Hematopoietic multipotent progenitor cell treated with erythropoietin and hydrocortisone succinate and interleukin-3 and kit ligand, for 15 days (in vitro differentiated cells): ENCODE measurements at regions not wholly inside any gene's neighbourhood (a gene's known extent, or its start where the extent isn't known, plus 50 kb on each side); places are given as distances from the start of the nearest gene placed in this dataset.
A peak's percentile ranks its signal among the peaks of the same experiment; 100 is the strongest.

Experiments used
- DNase-seq: peaks from one replicate; pipeline ENCODE4 v3.0.0-alpha.2; 2015; ENCODE audit warnings: low spot score

DNA sequence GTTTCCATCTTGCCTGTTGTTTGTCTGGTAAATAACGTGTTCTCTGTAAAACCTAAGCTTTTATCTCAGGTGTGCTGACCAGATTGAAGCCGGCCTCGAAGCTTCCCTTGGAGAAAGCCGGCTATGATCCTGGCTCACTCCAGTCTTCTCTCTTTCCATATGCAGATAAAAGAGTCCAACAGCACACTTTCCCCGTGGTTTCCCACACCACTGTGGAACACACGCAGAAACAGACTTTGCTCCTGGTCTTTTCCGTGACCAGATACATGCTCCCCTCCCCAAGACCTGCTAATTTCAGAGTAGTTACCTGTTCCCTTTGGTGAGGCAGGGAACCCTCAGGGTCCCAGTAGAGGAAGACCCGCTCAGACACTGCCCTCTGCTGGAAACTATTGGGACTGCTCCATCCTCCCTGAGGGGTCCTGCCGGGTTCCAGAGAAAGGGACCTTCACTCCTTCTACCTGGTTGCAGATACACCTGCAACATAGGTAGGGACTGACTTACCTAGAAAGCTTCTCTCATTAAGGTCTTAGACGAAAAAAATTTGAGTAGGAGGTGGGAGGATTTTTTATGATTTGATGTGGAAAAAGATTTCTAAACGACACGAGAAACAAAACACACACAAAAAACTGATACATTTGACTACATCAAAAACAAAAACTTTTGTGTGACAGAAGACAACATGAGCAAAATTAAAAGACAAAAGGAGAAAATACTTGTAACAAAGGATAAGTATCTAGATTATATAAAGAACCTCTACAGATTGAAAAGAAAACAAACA lies 415.4 kb upstream of the CCDC196 start:
- peak; percentile 36 for DNase-seq

DNA sequence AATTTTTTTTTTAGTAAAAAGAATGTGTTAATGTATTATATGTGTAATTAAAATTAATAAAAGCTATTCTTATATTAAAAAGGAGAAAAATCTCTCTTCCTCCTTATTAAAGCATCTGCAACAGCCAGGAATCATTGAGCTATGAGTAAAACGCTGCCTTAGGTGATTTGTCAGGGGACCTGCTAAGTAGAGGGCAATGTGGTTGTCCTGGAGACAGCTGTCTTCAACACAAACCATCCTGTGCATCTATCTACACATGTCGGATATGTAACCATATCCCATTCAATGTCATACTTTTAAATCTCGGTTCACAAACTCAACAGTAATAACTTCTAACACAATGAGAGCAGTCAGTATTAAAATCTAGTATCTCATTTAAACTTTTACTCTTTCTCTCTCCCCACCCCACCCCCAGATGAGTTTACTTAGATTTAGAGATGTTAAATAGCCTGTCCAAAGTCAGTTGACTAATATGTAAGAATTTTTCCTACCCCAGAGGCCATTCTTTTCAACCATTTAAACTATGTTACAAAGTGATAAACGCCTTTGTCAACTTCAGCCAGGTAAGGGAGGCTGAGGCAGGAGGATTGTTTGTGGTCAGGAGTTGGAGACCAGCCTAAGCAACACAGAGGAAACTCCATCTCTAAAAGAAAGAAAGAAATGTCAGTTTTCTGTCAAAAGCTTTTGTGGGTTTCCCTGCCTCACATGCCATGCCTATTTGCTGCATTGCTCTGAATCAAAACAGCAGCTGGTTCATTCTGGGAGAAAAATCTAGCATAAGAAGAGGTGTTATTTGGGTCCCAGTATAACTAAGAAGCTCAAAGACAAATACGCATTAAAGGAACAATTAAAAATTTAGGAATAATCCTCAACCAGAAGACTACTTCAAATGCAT lies 413.7 kb upstream of the CCDC196 start:
- DNase-seq, result no peak

DNA sequence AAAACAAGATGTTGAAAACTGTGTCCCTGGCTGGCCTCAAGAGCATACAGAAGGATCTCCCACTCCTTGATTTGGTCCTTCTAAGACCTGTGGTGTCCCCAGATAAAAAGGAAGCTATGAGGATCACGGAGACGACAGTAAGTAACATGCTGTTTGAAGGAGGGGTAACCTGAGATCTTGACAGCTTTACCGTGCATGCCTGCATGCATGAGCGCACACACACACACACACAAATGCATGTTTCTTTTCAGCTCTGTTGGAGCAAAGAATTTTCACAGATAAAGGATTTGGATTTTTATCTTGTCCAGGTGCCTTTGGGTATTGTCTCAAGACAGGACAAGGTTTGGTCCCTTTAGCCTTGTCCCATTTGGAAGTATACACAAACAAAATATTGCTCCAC lies 411.6 kb upstream of the CCDC196 start:
- DNase-seq, result no peak

DNA sequence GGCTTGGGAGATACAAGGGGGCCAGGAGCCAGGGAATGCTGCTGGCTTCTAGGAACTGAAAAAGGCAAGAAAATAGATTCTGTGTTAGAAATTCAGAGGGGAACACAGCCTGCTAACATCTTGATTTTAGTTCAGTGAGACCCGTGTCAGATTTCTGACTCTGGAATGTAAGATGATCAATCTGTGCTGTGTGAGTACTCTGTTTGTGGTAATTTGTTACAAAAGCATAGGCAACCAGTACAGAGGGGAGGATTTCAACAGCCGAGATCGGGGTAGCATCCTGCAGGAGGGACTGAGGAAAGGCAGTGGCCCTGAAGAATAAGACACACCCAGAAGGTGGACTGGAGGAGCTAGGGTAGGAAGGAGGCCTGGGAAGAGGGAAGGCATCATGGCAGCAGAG lies 410.0 kb upstream of the CCDC196 start:
- no peak for DNase-seq

DNA sequence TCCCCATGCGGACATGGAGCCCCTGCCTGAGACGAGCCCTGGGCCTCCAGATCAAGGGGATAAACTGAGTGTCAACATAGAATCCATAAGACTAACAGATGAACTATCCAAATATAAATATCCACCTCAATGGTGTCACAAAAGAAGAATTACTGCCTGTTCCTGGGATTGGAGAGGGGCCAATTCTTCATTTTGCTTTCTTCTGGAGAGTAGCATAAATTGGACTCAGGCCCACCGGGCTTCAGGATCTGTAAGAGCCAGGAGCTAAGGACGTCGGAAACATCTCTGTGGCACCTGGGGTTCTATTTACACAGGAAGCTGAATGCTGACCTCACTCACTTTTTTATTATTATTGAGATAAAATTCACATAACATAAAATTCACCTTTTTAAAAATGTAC lies 408.2 kb upstream of the CCDC196 start:
- DNase-seq, result no peak

DNA sequence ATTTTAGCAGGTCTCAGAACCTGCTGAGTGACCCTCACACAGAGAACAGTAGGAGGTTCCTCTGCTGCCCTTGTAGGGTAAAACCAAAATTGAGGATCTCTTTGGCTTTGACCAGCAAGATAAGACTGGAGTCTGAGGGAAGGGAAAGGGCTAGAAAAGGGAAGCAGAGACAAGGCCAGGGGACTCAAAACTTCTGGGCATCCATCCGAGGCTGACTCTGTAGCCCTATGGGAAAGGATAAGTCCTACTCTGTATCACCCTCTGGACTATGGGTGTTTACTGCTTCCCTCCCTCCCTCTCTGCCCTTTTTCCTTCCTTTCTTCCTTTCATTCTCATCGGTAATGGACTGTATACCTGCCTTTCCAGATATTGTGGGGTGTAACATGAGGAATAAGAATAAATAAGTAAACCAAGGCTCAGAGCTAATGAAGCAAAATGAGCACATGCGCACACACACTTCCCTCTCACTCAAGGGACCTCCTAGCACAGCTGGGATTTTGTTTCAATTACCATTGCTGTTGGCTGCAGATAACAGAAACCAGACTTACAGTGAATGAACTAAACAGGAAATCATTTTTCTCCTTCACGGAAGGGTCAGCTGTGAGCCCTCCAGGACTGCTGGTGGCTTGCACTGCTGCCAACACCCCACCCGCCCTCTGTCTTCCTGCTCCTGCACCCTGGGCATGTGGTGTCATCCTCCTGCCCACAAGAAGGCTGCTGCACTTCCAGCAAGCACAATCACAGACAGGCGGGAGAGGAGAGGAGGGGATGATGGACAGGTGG lies 404.4 kb upstream of the CCDC196 start:
- no peak for DNase-seq

DNA sequence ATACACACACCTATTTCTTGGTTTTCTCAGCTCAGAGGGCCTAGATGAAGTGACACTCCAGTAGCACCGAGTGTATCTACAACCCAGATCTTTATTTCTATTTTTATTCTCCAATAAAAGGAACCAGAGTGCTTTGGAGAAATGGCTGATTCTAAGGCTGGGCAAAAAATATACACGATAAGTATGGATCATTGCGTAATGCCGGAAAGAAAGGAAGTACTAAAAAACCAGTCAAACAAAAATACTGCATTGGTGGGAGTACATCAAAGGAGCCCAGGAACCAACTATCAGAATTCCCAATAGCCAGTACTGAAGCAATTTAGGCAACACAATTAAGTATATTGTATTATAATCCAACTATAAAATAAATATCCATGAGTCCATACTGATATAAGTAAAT lies 400.9 kb upstream of the CCDC196 start:
- no peak for DNase-seq

DNA sequence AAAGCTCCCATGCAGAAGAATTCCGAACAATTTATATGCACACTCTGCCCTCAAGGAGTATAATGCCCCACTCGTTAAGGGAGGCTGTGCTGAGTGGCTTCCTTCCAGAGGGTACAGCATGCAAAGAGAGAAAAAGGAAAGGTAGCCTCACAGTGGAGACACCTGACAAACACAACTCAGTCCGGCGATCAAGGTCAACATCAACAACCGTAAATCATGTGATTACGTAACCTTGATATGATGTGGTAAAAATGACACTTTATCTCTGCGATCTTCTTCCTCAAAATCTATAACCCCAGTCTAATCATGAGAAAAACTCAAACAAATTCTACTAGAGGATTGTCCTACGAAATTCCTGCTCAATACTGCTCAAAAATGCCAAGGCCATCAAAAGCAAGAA lies 400.5 kb upstream of the CCDC196 start:
- no peak for DNase-seq

DNA sequence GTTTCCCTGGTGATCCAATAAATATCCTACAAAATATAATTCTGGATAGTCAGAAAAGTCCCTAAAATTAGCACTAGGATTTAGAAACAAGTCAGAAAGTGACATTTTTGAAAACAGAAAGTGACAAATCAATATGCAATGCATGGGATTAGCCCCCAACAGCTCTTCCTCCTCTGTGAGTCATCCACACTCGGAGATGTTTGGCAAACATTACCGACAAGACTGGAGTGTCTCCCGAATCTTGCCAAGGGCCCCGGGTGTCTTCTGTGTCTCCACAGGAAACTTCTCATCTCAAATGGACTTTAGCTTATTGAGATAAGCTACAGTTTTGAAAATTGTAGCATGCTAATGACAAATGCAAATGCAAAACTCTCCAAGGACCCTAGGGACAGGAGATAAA lies 398.9 kb upstream of the CCDC196 start:
- DNase-seq, result no peak

DNA sequence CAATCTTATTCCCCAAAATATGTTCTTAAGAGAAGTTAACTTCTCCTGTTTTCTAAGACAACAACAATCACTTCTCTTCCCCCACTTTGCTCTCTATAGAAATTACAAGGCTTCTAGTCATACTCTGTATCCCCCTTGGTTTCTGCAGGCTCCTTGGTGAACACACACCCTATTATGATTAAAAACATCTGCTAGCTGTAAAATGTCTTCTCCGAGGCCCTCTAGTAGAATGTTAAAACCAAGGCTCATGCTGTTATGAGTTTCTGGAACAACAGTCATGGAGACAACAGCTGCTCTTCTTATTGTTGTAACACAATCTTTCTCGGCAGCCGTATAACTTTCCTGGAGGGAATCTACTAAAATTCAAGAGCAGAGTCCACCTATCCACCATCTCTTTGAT lies 397.5 kb upstream of the CCDC196 start:
- no peak for DNase-seq

DNA sequence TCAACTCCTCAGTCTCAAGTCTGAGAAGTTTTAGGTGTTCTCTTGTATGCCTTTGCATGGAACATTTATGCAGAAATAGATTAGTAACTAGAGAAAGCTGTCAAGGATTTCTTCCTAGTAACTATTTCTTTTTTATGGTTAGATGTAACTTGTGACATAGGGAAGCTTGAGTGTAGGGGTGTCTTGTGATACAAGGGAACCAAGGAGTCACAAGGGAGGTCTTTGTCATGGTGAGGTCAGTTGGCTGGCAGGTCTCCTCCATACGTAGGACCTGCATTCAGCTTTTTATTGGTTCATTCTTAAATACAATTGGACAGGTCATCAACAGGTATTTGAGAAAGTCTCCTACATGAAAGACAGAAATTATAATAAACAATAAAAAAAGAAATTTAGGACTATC lies 394.0 kb upstream of the CCDC196 start:
- DNase-seq, result no peak

DNA sequence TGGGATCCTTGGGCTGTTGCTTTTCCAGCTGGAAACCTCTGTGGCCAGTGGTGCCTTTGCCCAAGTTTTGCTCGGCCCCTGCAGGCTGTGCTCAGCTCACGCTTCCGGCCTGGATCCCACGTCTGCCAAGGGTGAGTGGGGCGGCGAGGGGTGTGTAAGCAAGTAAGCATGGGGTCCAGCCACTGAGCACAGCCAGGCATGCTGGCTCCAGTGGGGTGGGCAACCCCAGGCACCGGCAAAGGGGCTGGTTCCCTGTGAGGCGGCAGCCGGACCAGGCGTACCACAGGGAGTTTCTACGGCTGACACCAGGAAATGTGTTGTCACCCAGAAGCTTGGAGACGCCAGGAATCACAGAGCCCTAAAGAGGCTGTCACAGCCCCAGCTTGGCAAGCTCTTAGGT lies 393.4 kb upstream of the CCDC196 start:
- no peak for DNase-seq

DNA sequence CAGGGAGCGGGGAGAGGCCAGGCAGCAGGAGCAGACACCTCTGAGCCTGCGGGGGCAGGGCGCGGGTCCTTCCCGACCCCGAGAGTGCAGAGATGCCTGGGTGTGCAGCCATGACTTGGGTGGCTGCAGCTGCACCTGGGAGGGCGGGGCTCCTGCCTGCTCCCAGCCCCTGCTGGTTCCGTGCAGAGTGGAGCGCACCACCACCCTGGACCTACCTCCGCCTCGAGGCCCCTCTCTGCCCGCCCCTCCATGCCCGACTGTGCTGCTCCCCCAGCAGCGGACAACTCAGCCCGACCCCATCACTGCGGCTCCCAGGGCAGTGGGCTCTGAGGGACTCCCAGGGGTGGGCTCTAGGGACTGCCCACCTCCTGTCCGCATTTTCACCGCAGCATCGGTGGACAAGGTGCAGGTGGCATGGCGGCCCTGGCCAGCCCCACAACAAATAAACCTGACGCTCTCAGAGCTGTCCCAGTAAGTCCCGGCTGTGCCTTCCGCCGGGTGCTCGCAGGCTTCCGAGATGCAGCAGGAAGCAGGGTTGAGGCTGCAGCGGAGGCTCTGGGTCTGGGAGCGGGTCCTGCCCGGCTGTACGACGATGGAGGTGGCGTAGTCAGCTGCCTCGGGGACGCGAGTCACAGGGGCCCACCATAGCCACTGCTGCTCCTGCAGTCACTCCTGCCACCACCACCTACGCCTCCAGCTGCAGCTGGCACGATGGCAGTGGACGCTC lies 392.0 kb upstream of the CCDC196 start:
- no peak for DNase-seq

DNA sequence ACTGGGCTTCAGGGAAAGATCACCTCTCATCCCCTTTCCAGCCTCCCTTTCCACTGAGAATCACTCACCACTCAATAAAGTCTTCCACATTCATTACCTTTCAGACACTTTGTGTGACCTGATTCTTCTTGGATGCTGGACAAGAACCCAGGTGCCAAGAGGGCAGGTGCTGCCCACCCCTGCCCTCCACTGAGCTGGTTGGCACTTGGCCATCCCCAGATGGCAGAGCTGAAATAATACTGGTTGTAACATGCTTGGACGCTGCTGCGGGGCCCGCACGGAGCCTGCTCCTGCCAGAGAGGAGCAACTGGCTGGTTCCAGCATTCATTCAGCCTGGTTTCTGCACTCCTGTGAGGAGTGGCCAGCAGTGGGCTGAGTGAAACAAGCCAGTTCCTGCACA lies 386.7 kb upstream of the CCDC196 start:
- DNase-seq, result no peak

DNA sequence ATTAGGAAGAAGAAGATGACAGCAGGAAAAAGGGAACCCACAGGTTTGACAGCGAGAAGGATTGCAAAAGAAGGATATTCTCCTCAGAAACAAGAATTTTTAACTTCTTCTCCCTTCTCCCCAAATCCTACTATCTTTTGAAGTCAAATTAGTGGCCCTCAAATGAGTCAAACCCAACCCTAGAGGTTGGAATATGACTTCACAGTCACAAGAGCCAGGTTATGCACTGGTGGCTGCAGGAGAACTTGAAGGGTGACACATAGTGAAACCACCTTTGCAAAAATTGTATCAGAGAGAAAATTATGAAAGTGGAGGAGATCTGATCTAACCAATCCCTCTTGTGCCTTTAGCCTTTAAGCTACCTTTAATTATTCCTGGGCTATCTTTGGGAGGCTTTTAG lies 386.2 kb upstream of the CCDC196 start:
- no peak for DNase-seq

DNA sequence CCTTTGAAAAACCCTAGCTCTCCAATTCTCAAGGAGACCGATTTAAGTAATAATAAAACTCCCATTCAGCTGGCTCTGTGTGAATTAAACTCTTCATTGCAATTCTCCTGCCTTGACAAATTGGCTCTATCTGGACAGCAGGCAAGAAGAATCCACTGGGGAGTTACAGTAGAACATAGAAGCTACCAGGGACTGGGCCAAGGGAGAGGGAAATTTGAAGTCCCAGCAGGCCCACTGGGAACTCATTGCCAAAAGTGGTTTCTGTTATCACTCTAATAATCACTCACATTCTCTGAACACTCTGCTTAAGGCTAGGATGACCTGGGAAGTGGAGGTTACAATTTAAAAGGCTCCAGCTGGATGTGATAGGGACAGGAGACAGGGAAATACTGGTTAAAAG lies 384.5 kb upstream of the CCDC196 start:
- no peak for DNase-seq

DNA sequence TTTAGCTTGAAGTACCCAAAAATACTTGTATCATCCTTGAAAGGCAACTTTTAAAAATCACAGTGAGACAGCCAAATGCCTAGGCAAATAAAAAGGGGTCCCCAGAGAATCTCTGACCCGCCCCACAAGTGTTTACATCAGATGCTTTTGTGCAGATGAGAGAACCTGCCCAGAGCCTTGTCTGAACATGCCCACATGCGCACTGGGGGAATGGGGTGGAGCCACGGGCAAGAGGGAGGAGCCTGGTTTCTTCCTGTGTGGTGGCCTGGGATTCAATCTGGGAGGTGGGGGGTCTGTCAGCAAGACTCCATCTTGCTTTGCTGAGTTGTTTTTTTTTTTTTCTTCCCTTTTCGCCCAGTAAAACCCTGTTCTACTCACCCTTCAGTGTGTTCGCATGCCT lies 381.7 kb upstream of the CCDC196 start:
- no peak for DNase-seq

DNA sequence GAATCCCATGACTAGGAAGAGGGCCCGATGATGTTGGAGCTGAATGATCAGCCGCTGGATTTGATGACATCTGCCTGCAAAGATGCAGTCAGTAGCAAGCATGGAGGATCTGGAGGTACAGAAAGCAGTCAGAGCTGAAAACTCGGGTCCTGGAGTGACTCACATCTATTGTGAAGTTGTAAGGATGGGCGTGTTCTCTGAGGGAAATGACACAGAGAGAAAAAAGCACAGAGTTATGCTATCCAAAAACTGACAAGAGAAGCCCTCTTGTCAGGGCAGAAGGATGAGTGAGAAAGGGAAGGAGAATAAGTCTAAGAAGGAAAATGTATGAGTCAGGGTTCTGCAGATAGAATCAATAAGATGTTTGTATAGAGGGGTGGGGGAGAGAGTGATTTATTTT lies 380.4 kb upstream of the CCDC196 start:
- DNase-seq, result no peak

DNA sequence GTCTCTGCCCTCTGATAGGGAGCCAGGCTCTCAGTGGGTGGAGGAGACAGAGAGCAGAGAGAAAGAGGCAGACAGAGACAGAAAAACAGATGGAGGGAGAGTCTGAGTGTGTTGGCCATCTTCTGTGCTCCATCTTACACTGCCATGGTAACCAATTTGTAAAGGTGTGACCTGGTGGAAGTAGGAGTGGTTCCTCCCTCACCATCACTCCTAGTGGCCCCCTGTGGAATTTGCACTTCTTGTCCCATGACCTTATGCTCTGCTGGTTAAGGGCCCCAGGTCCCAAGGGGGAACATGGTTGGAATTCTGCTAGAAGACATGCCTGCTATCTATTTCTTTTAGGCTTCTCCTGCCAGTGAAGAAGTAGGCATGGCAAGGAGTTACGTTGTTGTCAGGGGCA lies 376.7 kb upstream of the CCDC196 start:
- no peak for DNase-seq

DNA sequence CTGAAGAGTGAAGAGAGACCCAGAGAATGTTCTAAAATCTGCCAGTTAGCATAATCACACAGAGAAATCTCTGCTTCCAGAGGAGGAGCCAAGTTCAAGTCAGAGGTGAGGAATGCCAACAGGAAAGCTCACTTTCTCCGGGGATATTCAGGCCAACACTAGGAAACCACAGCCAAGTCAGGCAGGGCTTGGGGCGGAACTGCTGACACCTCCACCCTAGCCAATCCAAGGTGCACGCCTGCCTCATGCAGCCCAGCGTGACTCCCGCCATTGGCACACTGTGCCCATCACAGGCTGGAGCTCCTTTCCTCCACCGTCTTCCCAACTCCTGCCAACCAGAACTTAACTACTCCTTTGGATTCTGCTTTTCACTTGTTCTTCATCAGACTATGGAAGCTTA lies 374.3 kb upstream of the CCDC196 start:
- DNase-seq, result no peak

DNA sequence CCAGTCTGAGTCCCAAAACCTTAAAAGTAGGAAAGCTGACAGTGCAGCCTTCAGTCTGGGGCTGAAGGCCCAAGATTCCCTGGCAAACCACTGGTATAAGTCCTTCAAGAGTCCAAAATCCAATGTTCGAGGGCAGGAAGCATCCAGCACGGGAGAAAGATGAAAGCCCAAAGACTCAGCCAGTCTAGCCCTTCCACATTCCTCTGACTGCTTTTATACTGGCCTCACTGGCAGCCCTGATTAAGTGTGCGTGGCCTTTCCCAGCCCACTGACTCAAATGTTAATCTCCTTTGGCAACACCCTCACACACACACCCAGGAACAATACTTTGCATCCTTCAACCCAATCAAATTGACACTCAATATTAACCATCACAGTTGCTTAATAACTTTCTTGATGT lies 372.1 kb upstream of the CCDC196 start:
- no peak for DNase-seq
